ENCODE measurements at regions not wholly inside any gene's neighbourhood (a gene's known extent, or its start where the extent isn't known, plus 50 kb on each side); places are given as distances from the start of the nearest gene placed in this dataset.
"Not testable (repeated sequence)": the region's sequence is repeated elsewhere in the genome, so short reads cannot be mapped to it uniquely, and the experiment has no call there.

GRCh38 chr2:36035137-36035536 is 320.4 kb upstream of the CRIM1 start:
- DNase-seq, result no peak

- DNase-seq, result no peak
Measured at GRCh38 chr2:36032046-36032445, 323.5 kb upstream of the CRIM1 start.

GRCh38 chr2:36031471-36031870 is 324.1 kb upstream of the CRIM1 start:
- no peak for DNase-seq

- no peak for DNase-seq
Measured at GRCh38 chr2:36027616-36028015, 328.0 kb upstream of the CRIM1 start.

GRCh38 chr2:36013064-36013463 is 342.5 kb upstream of the CRIM1 start:
- no peak for DNase-seq

GRCh38 chr2:36006444-36006843 is 349.1 kb upstream of the CRIM1 start:
- DNase-seq, result no peak

- DNase-seq, result no peak
Measured at GRCh38 chr2:36002941-36003340, 352.6 kb upstream of the CRIM1 start.

- no peak for DNase-seq
Measured at GRCh38 chr2:35997488-35997887, 358.1 kb upstream of the CRIM1 start.

- DNase-seq, result no peak
Measured at GRCh38 chr2:35989503-35989902, 366.1 kb upstream of the CRIM1 start.

- DNase-seq, result no peak
Measured at GRCh38 chr2:35989040-35989439, 366.5 kb upstream of the CRIM1 start.

- no peak for DNase-seq
Measured at GRCh38 chr2:35986871-35987270, 368.7 kb upstream of the CRIM1 start.

GRCh38 chr2:35978218-35978617 is 377.4 kb upstream of the CRIM1 start:
- DNase-seq, result no peak

GRCh38 chr2:35976611-35977010 is 379.0 kb upstream of the CRIM1 start:
- no peak for DNase-seq

- no peak for DNase-seq
Measured at GRCh38 chr2:35973737-35974132, 381.8 kb upstream of the CRIM1 start.

- DNase-seq, result no peak
Measured at GRCh38 chr2:35973132-35973736, 382.3 kb upstream of the CRIM1 start.

GRCh38 chr2:35963824-35964223 is 391.8 kb upstream of the CRIM1 start:
- no peak for DNase-seq

GRCh38 chr2:35963357-35963756 is 392.2 kb upstream of the CRIM1 start:
- no peak for DNase-seq

- no peak for DNase-seq
Measured at GRCh38 chr2:35962585-35963146, 392.9 kb upstream of the CRIM1 start.

- no peak for DNase-seq
Measured at GRCh38 chr2:35960596-35960995, 395.0 kb upstream of the CRIM1 start.

- not testable (repeated sequence) for DNase-seq
Measured at GRCh38 chr2:35957053-35957452, 398.5 kb upstream of the CRIM1 start.

GRCh38 chr2:35946478-35946877 is 409.1 kb upstream of the CRIM1 start:
- DNase-seq, result no peak

- no peak for DNase-seq
Measured at GRCh38 chr2:35938838-35939237, 416.7 kb upstream of the CRIM1 start.

GRCh38 chr2:35933031-35933430 is 422.5 kb upstream of the CRIM1 start:
- DNase-seq, result no peak

- DNase-seq, result no peak
Measured at GRCh38 chr2:35932276-35932963, 423.2 kb upstream of the CRIM1 start.

GRCh38 chr2:35931626-35932025 is 424.0 kb upstream of the CRIM1 start:
- DNase-seq, result no peak
